GM12864 (cell line): ENCODE measurements at regions not wholly inside any gene's neighbourhood (a gene's known extent, or its start where the extent isn't known, plus 50 kb on each side); places are given as distances from the start of the nearest gene placed in this dataset.

ENCODE experiments used
- DNase-seq: peaks from one replicate; pipeline ENCODE4 v3.0.0-alpha.2; 2011; ENCODE audit warnings: low read depth
- H3K4me3 ChIP-seq: 2 replicates; pipeline ENCODE4 v1.5.1; 2011; ENCODE audit warnings: mild to moderate bottlenecking, low read depth, low read length, control low read depth
- TF ChIP-seq, protein P1 (sequence below): IDR thresholded peaks from 2 replicates; pipeline ENCODE4 v1.5.1; 2011; ENCODE audit warnings: low read depth, mild to moderate bottlenecking, moderate library complexity, low read length, control low read depth, inconsistent platforms; ENCODE audit errors: missing control alignments

DNA sequence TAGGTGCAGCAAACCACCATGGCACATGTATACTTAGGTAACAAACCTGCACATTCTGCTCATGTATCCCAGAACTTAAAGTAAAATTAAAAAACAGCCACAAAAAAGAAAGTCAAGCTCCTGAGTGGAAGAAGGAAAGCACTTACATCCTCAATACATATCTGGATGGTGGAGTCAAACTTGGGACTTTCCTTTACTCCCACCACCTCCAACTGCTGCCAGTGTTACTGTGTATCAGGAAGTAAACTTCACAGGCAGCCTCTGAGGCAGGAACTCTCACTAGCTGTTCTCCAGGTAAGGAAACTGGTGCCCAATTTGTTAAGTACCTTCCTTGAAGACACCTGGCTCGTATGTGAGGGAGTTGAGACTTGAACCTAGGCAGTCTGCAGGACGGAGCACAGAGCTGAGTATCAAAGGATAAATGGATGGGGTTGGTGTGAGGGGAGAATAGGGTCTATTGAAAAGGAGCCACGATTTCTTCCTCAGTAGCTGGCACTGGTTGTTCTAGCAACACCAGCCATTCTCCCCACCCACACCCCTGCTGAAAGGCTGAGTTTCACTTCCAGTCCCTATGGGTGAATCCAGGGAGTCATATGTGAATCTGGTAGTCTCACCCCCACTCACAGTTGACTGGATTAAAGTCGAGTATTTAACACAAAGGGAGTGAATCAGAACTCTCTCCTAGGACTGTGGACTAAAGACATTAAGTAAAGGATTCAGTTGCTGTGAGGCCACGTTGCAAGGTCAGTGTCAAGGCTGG, 50.0 kb upstream of the GPR39 start:
- DNase-seq: no peak
- H3K4me3 ChIP-seq: no peak overlapping the region
- TF ChIP-seq, protein P1, sequence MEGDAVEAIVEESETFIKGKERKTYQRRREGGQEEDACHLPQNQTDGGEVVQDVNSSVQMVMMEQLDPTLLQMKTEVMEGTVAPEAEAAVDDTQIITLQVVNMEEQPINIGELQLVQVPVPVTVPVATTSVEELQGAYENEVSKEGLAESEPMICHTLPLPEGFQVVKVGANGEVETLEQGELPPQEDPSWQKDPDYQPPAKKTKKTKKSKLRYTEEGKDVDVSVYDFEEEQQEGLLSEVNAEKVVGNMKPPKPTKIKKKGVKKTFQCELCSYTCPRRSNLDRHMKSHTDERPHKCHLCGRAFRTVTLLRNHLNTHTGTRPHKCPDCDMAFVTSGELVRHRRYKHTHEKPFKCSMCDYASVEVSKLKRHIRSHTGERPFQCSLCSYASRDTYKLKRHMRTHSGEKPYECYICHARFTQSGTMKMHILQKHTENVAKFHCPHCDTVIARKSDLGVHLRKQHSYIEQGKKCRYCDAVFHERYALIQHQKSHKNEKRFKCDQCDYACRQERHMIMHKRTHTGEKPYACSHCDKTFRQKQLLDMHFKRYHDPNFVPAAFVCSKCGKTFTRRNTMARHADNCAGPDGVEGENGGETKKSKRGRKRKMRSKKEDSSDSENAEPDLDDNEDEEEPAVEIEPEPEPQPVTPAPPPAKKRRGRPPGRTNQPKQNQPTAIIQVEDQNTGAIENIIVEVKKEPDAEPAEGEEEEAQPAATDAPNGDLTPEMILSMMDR: no peak
